ENCODE measurements at regions not wholly inside any gene's neighbourhood (a gene's known extent, or its start where the extent isn't known, plus 50 kb on each side); places are given as distances from the start of the nearest gene placed in this dataset.

GRCh38 chr7:96447109-96447645, 125.3 kb upstream of the SLC25A13 start:
- TF ChIP-seq CTCF (IDR thresholded peaks at IDR 0.05; ENCODE audit: extremely low read depth in 1 of 2, insufficient read depth in 1 of 2, low read depth in 1 of 2, low read length in 2 of 2) (no peak), EZH2 (IDR thresholded peaks at IDR 0.05; ENCODE audit: borderline replicate concordance, low read depth, low read length, severe bottlenecking) (no peak), POLR2A (IDR thresholded peaks at IDR 0.05; ENCODE audit: low read depth, low read length) (no peak), JUN (IDR thresholded peaks at IDR 0.05; ENCODE audit: borderline replicate concordance, insufficient read depth, insufficient read length, low read depth) (no peak), POLR2AphosphoS5 (IDR thresholded peaks at IDR 0.05; ENCODE audit: insufficient read depth, low read depth, low read length) (no peak), FOS (IDR thresholded peaks at IDR 0.05; ENCODE audit: borderline replicate concordance, insufficient read depth, low read length) (no peak)
